GM10248 (cell line): ENCODE measurements at regions not wholly inside any gene's neighbourhood (a gene's known extent, or its start where the extent isn't known, plus 50 kb on each side); places are given as distances from the start of the nearest gene placed in this dataset.

ENCODE experiments used
- CTCF ChIA-PET: fragments of 300-600 bp; sonication (Branson Sonifier 250); formaldehyde crosslinking; extraction: SDS; loops from one replicate; lab custom pipeline; 2021; ENCODE audit warnings: antibody characterized with exemption; lab: Yijun Ruan, JAX
- POLR2A ChIA-PET: fragments of 350-650 bp; sonication (Branson Sonifier 250); formaldehyde crosslinking; extraction: SDS; loops from one replicate; lab custom pipeline; 2020; ENCODE audit warnings: antibody characterized with exemption; lab: Yijun Ruan, JAX
- DNase-seq: peaks from one replicate; pipeline ENCODE4 v3.0.0; 2012; ENCODE audit errors: extremely low spot score
- TF ChIP-seq, protein P1 (sequence below): IDR thresholded peaks from 2 replicates; pipeline ENCODE4 v1.5.1; 2012; ENCODE audit warnings: mild to moderate bottlenecking, low read depth; ENCODE audit errors: extremely low read depth, missing control alignments, control extremely low read depth

DNA sequence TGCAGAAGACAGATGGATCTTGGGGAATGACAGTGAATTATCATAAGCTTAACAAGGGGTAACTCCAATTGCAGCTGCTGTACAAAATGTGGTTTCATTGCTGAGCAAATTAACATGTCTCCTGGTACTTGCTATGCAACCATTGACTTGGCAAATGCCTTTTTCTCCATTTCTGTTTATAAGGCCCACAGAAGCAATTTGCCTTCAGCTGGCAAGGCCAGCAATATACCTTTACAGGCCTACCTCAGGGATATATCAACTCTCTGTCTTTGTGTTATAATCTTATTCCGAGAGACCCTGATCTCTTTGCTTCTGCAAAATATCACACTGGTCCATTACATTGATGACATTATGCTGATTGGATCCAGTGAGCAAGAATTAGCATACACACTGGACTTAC is 52.7 kb upstream of the KIAA0040 start:
- ChIA-PET POLR2A (no interaction called here), CTCF (interaction anchor here (0.7 to 1.9 kb wide), 3 partner anchors 9 to 91 kb away, joined by 3 to 5 read pairs (median 3); no protein-coding TSS in a partner anchor)
- no peak for DNase-seq
- TF ChIP-seq, protein P1, sequence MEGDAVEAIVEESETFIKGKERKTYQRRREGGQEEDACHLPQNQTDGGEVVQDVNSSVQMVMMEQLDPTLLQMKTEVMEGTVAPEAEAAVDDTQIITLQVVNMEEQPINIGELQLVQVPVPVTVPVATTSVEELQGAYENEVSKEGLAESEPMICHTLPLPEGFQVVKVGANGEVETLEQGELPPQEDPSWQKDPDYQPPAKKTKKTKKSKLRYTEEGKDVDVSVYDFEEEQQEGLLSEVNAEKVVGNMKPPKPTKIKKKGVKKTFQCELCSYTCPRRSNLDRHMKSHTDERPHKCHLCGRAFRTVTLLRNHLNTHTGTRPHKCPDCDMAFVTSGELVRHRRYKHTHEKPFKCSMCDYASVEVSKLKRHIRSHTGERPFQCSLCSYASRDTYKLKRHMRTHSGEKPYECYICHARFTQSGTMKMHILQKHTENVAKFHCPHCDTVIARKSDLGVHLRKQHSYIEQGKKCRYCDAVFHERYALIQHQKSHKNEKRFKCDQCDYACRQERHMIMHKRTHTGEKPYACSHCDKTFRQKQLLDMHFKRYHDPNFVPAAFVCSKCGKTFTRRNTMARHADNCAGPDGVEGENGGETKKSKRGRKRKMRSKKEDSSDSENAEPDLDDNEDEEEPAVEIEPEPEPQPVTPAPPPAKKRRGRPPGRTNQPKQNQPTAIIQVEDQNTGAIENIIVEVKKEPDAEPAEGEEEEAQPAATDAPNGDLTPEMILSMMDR = no peak

DNA sequence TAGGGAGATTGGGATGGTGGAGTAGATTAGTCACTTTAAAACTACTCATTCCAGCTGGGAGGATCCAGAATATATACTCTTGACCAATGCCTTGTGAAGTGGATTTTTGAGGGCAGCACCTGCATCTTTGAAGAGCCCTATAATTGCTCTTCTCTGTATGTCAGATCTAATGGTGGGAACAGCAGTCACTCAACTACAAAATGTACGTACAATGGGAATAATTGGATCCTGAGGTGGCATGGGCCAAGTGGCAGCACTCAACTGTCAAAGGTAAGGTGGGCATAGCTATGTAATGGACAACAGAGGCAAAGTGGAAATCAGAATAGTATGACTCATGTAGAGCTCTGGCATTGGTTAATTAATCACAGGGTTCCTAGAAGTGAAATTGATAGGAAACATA is 51.6 kb upstream of the KIAA0040 start:
- no peak for DNase-seq
- CTCF ChIA-PET = interaction anchor here (1.1 to 1.9 kb wide), 2 partner anchors 10 to 98 kb away, joined by 3 to 5 read pairs; no protein-coding TSS in a partner anchor
- POLR2A ChIA-PET = no interaction called here
- TF ChIP-seq, protein P1 = no peak
